Fibroblast of pulmonary artery (primary cell): ENCODE measurements at regions not wholly inside any gene's neighbourhood (a gene's known extent, or its start where the extent isn't known, plus 50 kb on each side); places are given as distances from the start of the nearest gene placed in this dataset.

ENCODE experiments used
- DNase-seq: peaks from one replicate; pipeline ENCODE4 v3.0.0-alpha.2; 2010; ENCODE audit warnings: low read depth
- H3K4me3 ChIP-seq: replicated peaks from 2 replicates; pipeline ENCODE4 v1.5.1; 2011; ENCODE audit warnings: low read depth, mild to moderate bottlenecking, control low read depth, low read length, moderate library complexity
- TF ChIP-seq, protein P1 (sequence below): IDR thresholded peaks from 2 replicates; pipeline ENCODE4 v1.5.1; 2011; ENCODE audit warnings: mild to moderate bottlenecking, control low read depth, low read length, inconsistent platforms; ENCODE audit errors: missing control alignments

DNA sequence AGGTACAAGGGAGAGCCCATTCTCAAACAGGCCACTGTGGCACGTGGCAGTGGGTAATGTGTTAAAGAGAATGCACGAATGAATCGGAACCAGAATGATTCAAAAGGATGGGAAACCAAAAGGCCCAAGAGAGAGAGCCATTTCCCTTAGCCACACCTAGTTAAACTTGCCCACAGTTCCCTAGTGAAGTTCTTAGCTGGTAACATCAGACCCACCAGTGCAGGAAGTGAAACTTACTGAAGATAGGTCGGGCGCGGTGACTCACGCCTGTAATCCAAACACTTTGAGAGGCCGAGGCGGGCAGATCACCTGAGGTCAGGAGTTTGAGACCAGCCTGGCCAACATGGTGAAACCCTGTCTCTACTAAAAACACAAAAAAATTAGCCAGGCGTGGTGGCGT is 97.1 kb downstream of the MEX3B start:
- DNase-seq = no peak
- TF ChIP-seq, protein P1, sequence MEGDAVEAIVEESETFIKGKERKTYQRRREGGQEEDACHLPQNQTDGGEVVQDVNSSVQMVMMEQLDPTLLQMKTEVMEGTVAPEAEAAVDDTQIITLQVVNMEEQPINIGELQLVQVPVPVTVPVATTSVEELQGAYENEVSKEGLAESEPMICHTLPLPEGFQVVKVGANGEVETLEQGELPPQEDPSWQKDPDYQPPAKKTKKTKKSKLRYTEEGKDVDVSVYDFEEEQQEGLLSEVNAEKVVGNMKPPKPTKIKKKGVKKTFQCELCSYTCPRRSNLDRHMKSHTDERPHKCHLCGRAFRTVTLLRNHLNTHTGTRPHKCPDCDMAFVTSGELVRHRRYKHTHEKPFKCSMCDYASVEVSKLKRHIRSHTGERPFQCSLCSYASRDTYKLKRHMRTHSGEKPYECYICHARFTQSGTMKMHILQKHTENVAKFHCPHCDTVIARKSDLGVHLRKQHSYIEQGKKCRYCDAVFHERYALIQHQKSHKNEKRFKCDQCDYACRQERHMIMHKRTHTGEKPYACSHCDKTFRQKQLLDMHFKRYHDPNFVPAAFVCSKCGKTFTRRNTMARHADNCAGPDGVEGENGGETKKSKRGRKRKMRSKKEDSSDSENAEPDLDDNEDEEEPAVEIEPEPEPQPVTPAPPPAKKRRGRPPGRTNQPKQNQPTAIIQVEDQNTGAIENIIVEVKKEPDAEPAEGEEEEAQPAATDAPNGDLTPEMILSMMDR = no peak
- H3K4me3 ChIP-seq = no peak overlapping the region

DNA sequence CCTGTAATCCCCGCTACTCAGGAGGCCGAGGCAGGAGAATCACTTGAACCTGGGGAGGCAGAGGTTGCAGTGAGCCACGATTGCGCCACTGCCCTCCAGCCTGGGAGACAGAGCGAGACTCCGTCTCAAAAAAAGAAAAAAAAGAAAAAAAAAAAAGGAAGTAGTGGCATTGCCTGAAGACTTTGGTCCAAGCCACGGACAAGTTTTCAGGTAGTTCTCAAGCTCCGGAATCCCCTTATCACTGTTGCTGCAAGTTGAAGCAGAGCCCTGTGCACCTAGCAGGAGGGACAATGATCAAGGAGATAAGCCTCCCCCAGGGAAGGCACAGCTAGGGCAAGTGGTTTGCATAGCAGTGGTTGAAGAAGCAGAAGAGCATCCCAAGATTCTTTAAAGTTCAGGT is 97.6 kb downstream of the MEX3B start:
- TF ChIP-seq, protein P1 = no peak
- no peak overlapping the region for H3K4me3 ChIP-seq
- no peak for DNase-seq

DNA sequence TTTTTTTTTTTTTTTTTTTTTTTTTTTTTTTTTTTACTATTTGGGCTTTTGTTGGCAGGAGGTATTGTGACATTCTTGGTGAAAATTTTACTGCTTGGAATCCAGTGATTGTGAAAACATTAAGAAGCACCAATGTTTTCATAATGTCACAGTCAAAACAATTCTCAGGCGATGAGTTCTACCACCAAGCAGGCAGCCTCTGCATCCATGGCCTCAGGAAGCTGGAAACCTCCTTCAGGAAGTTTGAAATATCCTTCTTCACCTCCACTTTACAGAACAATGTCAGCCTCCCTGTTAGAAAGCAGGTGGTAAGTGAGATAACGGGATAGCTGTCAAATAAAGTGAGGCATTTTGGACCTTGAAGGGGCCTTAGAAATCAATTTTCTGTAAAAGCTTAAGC is 98.3 kb downstream of the MEX3B start:
- no peak overlapping the region for H3K4me3 ChIP-seq
- peak; percentile 66 for DNase-seq
- TF ChIP-seq, protein P1 = no peak

DNA sequence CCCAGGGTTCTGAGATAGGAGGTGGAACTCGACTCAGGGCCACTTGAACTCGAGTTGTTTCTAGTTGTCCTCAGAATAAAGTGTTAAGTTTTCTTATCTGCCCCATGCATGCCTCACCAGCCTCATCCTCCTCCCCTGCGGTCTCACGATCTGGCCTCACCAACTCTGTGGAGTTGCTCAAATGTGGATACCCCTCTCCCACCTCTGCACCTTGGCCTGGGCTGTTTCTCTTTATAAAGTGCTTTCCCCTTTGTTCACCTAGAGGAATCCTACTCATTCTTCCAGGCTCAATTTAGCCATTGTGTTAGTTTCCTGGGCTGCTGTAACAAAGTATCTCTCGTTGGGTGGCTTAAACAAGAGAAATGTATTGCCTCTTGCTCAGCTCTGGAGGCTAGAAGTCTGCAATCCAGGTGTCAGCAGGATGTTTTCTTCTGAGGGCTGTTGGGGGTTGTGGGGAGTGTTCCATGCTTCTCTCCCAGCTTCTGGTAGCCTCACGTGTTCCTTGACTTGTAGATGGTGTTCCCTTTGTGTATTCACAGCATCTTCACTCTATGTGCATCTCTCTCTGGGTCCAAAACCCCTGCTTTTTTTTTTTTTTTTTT is 100.7 kb downstream of the MEX3B start:
- no peak overlapping the region for H3K4me3 ChIP-seq
- no peak for DNase-seq
- TF ChIP-seq, protein P1 = no peak

DNA sequence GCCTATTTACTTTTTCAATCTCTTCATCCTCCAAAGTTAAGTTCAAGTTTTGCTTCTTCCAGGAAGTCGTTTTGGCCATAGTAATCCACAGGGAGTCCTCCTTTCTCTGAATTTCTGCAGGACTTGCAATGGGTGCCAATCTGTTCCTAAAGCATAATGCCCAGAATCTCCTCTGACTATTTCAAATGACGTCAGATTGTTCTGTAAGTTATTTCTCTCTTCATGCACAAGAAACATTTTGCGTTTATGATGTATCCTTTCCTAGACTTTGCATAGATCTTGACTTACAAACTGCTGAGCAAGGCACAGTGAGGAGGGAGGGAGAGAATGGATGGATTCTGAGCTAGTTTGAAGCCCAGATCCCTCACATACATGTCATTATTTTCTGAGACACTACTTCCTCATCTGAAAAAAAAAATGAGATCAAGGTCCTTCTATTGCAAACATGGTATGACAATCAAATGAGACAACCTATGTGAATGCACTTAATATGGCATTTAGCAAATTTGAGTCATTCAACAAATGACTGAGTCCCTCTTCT is 103.1 kb downstream of the MEX3B start:
- TF ChIP-seq, protein P1 = no peak
- DNase-seq = no peak
- H3K4me3 ChIP-seq = no peak overlapping the region

DNA sequence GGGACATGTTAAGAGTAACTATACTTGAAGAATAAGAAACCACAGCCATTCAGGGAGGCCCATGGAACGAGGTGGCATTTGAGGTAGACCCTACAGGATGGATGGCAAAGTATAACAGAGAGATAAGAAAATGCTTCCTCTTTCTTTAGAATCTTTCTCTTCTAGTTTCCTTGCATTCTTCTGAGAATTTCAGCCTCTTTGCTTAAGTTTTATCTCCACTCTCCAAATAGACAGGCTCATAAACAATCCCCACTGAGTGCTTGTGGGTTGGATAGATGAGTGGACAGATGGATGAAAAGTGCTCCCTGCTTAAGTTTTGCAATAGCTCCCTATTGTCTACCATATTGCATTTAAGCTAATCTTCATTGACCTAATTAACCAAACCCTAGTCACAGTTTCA is 103.7 kb downstream of the MEX3B start:
- TF ChIP-seq, protein P1 = no peak
- DNase-seq = no peak
- no peak overlapping the region for H3K4me3 ChIP-seq

DNA sequence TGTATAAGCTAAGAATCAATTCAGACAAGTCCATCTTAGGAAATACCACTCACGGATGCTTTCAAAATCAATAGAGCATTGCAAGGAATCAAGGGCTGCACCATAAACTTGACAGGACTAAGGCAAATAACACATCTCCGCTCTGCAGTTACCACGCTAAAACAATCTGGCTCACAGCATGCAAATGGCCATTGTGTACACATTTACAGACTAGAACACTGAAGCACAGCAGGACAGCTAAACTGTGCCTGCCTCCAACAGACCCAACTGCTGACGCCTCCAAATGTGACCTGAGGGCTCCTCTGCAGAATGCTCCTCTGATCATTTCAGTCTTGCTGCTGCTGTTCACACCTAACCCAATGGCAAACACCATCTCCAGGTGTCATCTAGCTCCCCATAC is 104.3 kb downstream of the MEX3B start:
- DNase-seq = no peak
- TF ChIP-seq, protein P1 = no peak

More for the DNA sequence above, 104.3 kb downstream of the MEX3B start:
- H3K4me3 ChIP-seq = no peak overlapping the region
